Activated CD4-positive, alpha-beta T cell treated with anti-CD3 and anti-CD28 coated beads for 36 hours (primary cell): ENCODE measurements at regions not wholly inside any gene's neighbourhood (a gene's known extent, or its start where the extent isn't known, plus 50 kb on each side); places are given as distances from the start of the nearest gene placed in this dataset.

ENCODE experiments used
- ATAC-seq: fragments of 200-7000 bp; cut with Tn5 transposase; one replicate; pipeline ENCODE4 v1.10.0; 2021; ENCODE audit warnings: mild to moderate bottlenecking, moderate library complexity
- CTCF ChIA-PET: fragments of 350-600 bp; sonication (Branson Sonifier 250); formaldehyde crosslinking; loops from one replicate; lab custom pipeline; 2021; ENCODE audit warnings: antibody characterized with exemption; lab: Charles Lee
- POLR2A ChIA-PET: fragments of 350-600 bp; sonication (Branson Sonifier 250); formaldehyde crosslinking; loops from one replicate; lab custom pipeline; 2021; ENCODE audit warnings: antibody characterized with exemption, inconsistent platforms; lab: Charles Lee
- DNase-seq: peaks from one replicate; pipeline ENCODE4 v3.0.0-alpha.2; 2020
- H3K27ac Mint-ChIP-seq: one replicate; pipeline ENCODE4 v1.8.0; 2021; ENCODE audit warnings: mixed read lengths
- H3K27me3 Mint-ChIP-seq: one replicate; pipeline ENCODE4 v1.8.0; 2021; ENCODE audit warnings: mixed read lengths
- H3K36me3 Mint-ChIP-seq: one replicate; pipeline ENCODE4 v1.8.0; 2021; ENCODE audit warnings: low read depth, mixed read lengths
- H3K4me1 Mint-ChIP-seq: one replicate; pipeline ENCODE4 v1.8.0; 2021; ENCODE audit warnings: mixed read lengths
- H3K4me3 Mint-ChIP-seq: one replicate; pipeline ENCODE4 v1.8.0; 2021; ENCODE audit warnings: mild to moderate bottlenecking, moderate library complexity, mixed read lengths
- H3K9me3 Mint-ChIP-seq: one replicate; pipeline ENCODE4 v1.8.0; 2021; ENCODE audit warnings: low read depth, mixed read lengths
- intact Hi-C, 2 experiments: fragments of 100-400 bp; cut with DNase I in 1 of 2; cut with micrococcal nuclease in 1 of 2; formaldehyde crosslinking; loops; one replicate each; pipeline versions ENCODE4 v1.14.2 to v1.15.1; 2022 to 2024; cut with DNase I, micrococcal nuclease

DNA sequence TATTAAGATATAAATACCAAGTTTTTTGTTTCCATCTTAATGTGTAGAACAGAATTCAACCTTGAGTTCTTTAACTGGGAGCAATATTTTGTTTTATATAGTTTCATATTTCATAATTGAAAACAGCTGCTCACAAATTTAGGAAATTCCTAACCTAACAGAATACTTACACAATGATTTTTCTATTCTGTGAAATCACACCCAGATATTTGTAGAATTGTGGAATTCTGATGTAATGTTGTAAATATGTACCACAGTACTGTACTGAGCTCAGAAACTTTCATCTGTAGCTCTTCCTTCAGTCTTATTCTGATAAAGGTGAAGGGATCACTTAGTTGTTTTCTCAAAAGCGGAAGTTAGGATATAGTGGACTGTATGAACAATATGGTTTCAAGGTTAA is 143.4 kb upstream of the GLI3 start:
- no peaks in the 10 kb centered on the region for H3K9me3 Mint-ChIP-seq
- no peak for ATAC-seq
- no peaks in the 10 kb centered on the region for H3K4me1 Mint-ChIP-seq
- peaks cover 1% of the 10 kb centered on the region for H3K27me3 Mint-ChIP-seq
- DNase-seq, result no peak
- ChIA-PET CTCF (no interaction called here), POLR2A (no interaction called here)
- H3K4me3 Mint-ChIP-seq, result no peak overlapping the region
- intact Hi-C loops, result no loop called here
- no peaks in the 10 kb centered on the region for H3K36me3 Mint-ChIP-seq
- no peak overlapping the region for H3K27ac Mint-ChIP-seq

GRCh38 chr7:42378149-42378548 is 141.1 kb upstream of the GLI3 start:
- Mint-ChIP-seq H3K27me3 (peaks cover 3% of the 10 kb centered on the region), H3K4me3 (no peak overlapping the region), H3K4me1 (no peaks in the 10 kb centered on the region), H3K27ac (no peak overlapping the region), H3K36me3 (no peaks in the 10 kb centered on the region), H3K9me3 (no peaks in the 10 kb centered on the region)
- POLR2A ChIA-PET, result no interaction called here
- DNase-seq, result no peak
- ATAC-seq, result no peak
- intact Hi-C loops, result no loop called here
- CTCF ChIA-PET, result no interaction called here

- H3K27me3 Mint-ChIP-seq, result peaks cover 6% of the 10 kb centered on the region
- DNase-seq (no peak), ATAC-seq (no peak)
- H3K9me3 Mint-ChIP-seq, result peaks cover 5% of the 10 kb centered on the region
- intact Hi-C loops, result no loop called here
- ChIA-PET POLR2A (no interaction called here), CTCF (no interaction called here)
- H3K36me3 Mint-ChIP-seq, result no peaks in the 10 kb centered on the region
- no peak overlapping the region for H3K27ac Mint-ChIP-seq
- no peak overlapping the region for H3K4me3 Mint-ChIP-seq
- no peaks in the 10 kb centered on the region for H3K4me1 Mint-ChIP-seq
Observed at GRCh38 chr7:42373285-42373684, 136.3 kb upstream of the GLI3 start.

DNA sequence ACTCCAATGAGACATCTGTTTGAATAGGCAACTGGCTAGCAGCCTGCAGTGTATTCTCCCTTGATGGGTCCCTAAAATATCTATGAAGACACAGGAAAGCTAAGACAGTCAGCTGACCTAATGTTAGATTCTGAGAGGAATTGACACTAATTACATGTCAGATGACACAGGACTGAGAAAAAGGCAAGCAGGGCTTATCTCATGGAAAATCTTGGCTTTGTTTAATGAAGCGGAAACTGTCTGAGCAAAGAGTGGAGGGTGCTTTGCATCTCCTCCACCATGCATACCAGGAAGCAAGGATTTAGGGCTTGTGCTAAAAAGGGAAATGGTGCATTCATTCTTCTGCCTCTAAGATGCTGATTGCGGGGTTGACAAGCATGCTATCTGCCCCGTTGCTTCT is 135.5 kb upstream of the GLI3 start:
- DNase-seq (no peak), ATAC-seq (no peak)
- Mint-ChIP-seq H3K36me3 (no peaks in the 10 kb centered on the region), H3K9me3 (peaks cover 6% of the 10 kb centered on the region), H3K27me3 (peaks cover 6% of the 10 kb centered on the region), H3K4me1 (no peaks in the 10 kb centered on the region), H3K4me3 (no peak overlapping the region), H3K27ac (no peak overlapping the region)
- ChIA-PET CTCF (interaction anchor here (0.7 kb wide), 1 partner anchor 50 kb away, joined by 3 read pairs; no protein-coding TSS in a partner anchor), POLR2A (no interaction called here)
- intact Hi-C loops, result no loop called here

- ATAC-seq (no peak), DNase-seq (no peak)
- Mint-ChIP-seq H3K4me3 (no peak overlapping the region), H3K36me3 (no peaks in the 10 kb centered on the region), H3K27me3 (no peaks in the 10 kb centered on the region), H3K4me1 (no peaks in the 10 kb centered on the region), H3K9me3 (peaks cover 3% of the 10 kb centered on the region), H3K27ac (no peak overlapping the region)
- intact Hi-C loops, result no loop called here
- ChIA-PET CTCF (no interaction called here), POLR2A (no interaction called here)
Observed at GRCh38 chr7:42359946-42360345, 122.9 kb upstream of the GLI3 start.

DNA sequence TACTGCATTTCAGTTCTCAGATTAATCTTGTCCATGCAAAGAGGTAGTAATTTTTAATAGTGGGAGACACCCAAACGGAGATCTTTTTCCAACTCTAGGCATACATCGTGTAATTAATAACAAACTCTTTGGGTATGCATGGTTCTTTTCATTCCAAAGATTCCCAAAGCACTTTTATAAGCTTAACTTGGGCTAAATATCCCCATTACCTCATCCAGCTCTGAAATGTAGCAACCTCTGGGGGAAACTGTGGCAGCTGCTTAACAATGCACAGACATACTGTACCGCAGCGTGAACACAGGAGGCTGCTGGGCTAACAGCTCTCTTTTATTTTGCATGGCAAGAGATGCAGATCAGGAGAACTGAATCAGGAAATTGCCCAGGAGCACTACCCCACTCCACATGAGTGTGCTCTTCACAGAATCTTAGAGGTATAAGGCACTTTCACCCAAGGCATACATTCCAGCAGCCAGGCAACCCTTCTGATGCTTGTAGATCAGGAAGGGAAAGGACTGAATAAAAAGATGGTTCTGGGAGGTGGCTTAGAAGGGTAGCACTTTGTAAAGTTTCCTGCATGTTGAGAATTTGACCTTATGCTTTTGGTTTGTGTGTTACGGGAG is 114.4 kb upstream of the GLI3 start:
- Mint-ChIP-seq H3K36me3 (no peaks in the 10 kb centered on the region), H3K27ac (no peak overlapping the region), H3K27me3 (no peaks in the 10 kb centered on the region), H3K9me3 (no peaks in the 10 kb centered on the region), H3K4me1 (no peaks in the 10 kb centered on the region), H3K4me3 (no peak overlapping the region)
- intact Hi-C loops, result no loop called here
- DNase-seq, result no peak
- CTCF ChIA-PET, result no interaction called here
- ATAC-seq, result no peak
- POLR2A ChIA-PET, result interaction anchor here (0.6 kb wide), 1 partner anchor 120 kb away, joined by 3 read pairs; no protein-coding TSS in a partner anchor

DNA sequence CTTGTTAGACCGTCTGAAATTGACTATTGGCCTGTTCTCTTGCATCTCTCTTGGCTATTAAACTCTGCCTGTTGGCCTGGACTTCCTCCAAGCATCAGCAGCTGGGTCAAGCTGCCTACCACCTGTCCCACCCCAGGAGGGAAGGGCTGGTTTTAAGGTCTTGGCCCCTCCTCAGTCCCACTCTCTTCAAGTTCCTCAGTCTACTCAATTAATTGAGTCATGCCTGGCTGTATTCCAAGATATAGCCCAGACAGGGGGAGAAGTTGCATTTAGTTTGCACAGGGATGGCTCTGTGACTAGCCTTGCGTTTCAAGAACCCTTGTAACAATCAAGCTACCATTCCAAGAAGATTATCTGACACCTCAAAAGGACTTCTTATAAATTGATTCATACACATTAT is 113.8 kb upstream of the GLI3 start:
- ATAC-seq, result no peak
- Mint-ChIP-seq H3K36me3 (no peaks in the 10 kb centered on the region), H3K27ac (no peak overlapping the region), H3K4me3 (no peak overlapping the region), H3K27me3 (no peaks in the 10 kb centered on the region), H3K9me3 (no peaks in the 10 kb centered on the region), H3K4me1 (no peaks in the 10 kb centered on the region)
- no peak for DNase-seq
- ChIA-PET CTCF (no interaction called here), POLR2A (interaction anchor here (0.6 kb wide), 1 partner anchor 120 kb away, joined by 3 read pairs; no protein-coding TSS in a partner anchor)
- intact Hi-C loops, result no loop called here

GRCh38 chr7:42348631-42349030 is 111.6 kb upstream of the GLI3 start:
- H3K36me3 Mint-ChIP-seq, result no peaks in the 10 kb centered on the region
- ChIA-PET CTCF (no interaction called here), POLR2A (no interaction called here)
- intact Hi-C loops, result no loop called here
- H3K27ac Mint-ChIP-seq, result no peak overlapping the region
- H3K27me3 Mint-ChIP-seq, result peaks cover 1% of the 10 kb centered on the region
- DNase-seq (no peak), ATAC-seq (no peak)
- H3K4me1 Mint-ChIP-seq, result no peaks in the 10 kb centered on the region
- H3K4me3 Mint-ChIP-seq, result no peak overlapping the region
- no peaks in the 10 kb centered on the region for H3K9me3 Mint-ChIP-seq

GRCh38 chr7:42348071-42348470 is 111.1 kb upstream of the GLI3 start:
- DNase-seq, result no peak
- Mint-ChIP-seq H3K36me3 (no peaks in the 10 kb centered on the region), H3K27me3 (peaks cover 3% of the 10 kb centered on the region), H3K27ac (no peak overlapping the region), H3K4me3 (no peak overlapping the region), H3K4me1 (no peaks in the 10 kb centered on the region), H3K9me3 (no peaks in the 10 kb centered on the region)
- CTCF ChIA-PET, result no interaction called here
- intact Hi-C loops, result no loop called here
- no peak for ATAC-seq
- POLR2A ChIA-PET, result no interaction called here

DNA sequence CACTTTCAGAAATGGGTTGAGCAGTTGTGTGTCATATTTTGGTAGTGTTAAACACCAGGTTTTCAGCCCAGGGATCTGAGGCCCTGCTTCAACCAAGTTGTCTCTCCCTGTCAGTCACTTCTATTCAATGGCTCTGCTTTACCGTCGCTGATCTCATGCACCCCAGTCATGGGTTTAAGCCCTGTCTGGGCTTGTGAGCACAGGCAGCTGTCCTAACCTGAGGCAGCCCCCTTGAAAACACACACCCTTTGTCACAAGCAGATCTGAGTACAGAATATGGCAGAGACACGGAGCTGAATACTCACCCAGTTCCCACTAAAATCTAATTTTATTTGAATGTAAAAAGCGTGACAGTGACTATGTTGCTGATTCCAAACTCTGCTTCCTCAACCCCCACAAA is 110.6 kb upstream of the GLI3 start:
- intact Hi-C loops, result no loop called here
- no peaks in the 10 kb centered on the region for H3K9me3 Mint-ChIP-seq
- H3K4me3 Mint-ChIP-seq, result no peak overlapping the region
- no peaks in the 10 kb centered on the region for H3K4me1 Mint-ChIP-seq
- ATAC-seq, result no peak
- CTCF ChIA-PET, result no interaction called here
- no peak overlapping the region for H3K27ac Mint-ChIP-seq
- POLR2A ChIA-PET, result no interaction called here
- no peak for DNase-seq
- H3K36me3 Mint-ChIP-seq, result no peaks in the 10 kb centered on the region
- H3K27me3 Mint-ChIP-seq, result peaks cover 3% of the 10 kb centered on the region

- Mint-ChIP-seq H3K4me3 (no peak overlapping the region), H3K4me1 (no peaks in the 10 kb centered on the region), H3K9me3 (no peaks in the 10 kb centered on the region), H3K27ac (no peak overlapping the region), H3K36me3 (no peaks in the 10 kb centered on the region), H3K27me3 (peaks cover 3% of the 10 kb centered on the region)
- DNase-seq (no peak), ATAC-seq (no peak)
- CTCF ChIA-PET, result no interaction called here
- POLR2A ChIA-PET, result no interaction called here
- intact Hi-C loops, result no loop called here
Observed at GRCh38 chr7:42345478-42346299, 108.7 kb upstream of the GLI3 start.

DNA sequence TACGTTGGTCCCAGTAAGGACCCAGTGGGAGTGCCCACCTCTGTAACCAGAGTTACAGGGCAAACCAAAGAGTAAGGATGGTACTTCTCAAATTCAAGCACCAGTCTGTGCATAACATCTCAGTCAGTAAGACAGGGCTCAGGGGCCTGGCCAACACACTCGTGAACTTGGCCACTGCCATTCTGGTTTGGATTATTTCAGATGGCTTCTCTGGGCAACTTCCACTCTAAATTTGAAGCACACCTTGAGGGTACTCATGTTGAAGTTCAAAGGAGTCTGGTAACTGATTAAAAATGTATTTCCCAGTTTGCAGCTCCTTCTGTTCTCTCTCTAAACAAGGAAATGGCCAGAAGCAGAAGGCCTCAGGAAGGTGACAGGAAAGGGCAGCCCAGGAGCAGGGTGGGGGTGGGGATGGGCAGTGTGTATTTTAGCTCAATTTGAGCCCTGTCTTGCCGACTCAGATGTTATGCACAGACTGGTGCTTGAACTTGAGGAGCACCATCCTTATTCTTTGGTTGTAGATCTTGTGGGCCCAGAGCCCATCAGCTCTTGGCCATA is 107.3 kb upstream of the GLI3 start:
- H3K9me3 Mint-ChIP-seq, result no peaks in the 10 kb centered on the region
- intact Hi-C loops, result no loop called here
- H3K4me3 Mint-ChIP-seq, result no peak overlapping the region
- no peaks in the 10 kb centered on the region for H3K4me1 Mint-ChIP-seq
- H3K27me3 Mint-ChIP-seq, result peaks cover 3% of the 10 kb centered on the region
- POLR2A ChIA-PET, result no interaction called here
- ATAC-seq, result no peak
- no peaks in the 10 kb centered on the region for H3K36me3 Mint-ChIP-seq
- no peak for DNase-seq
- no peak overlapping the region for H3K27ac Mint-ChIP-seq
- CTCF ChIA-PET, result no interaction called here
